Transverse colon (tissue), 4 donors: ENCODE measurements at regions not wholly inside any gene's neighbourhood (a gene's known extent, or its start where the extent isn't known, plus 50 kb on each side); places are given as distances from the start of the nearest gene placed in this dataset.

ENCODE experiments used
- DNase-seq: peaks from one replicate; pipeline ENCODE4 v3.0.0-alpha.2; 2019
- H3K27ac ChIP-seq, 4 donors: fragments of 200-600 bp; sonication (generic); 2 replicates each; pipeline ENCODE4 v1.5.1; 2016 to 2018; ENCODE audit warnings: inconsistent platforms in 4 of 4
- H3K27me3 ChIP-seq: fragments of 200-600 bp; sonication (generic); 2 replicates; pipeline ENCODE4 v1.5.1; 2017; ENCODE audit warnings: inconsistent platforms
- H3K36me3 ChIP-seq, 4 donors: fragments of 200-600 bp; sonication (generic); 2 replicates each; pipeline ENCODE4 v1.5.1; 2017 to 2019; ENCODE audit warnings: inconsistent platforms in 4 of 4
- H3K4me1 ChIP-seq, 4 donors: fragments of 200-600 bp; sonication (generic); 2 replicates each; pipeline ENCODE4 v1.5.1; 2017 to 2020; ENCODE audit warnings: inconsistent platforms in 4 of 4
- H3K4me3 ChIP-seq, 4 donors: fragments of 200-600 bp; sonication (generic); 1 replicate in 1 of 4; 2 replicates in 3 of 4; pipeline versions ENCODE4 v1.5.1 to v1.6.1; 2017 to 2019; ENCODE audit warnings: inconsistent platforms in 4 of 4
- H3K9me3 ChIP-seq, 2 donors: fragments of 200-600 bp; sonication (generic); 2 replicates each; pipeline ENCODE4 v1.5.1; 2017 to 2019; ENCODE audit warnings: inconsistent platforms in 2 of 2
- CTCF ChIP-seq, 5 experiments: fragments of 200-600 bp in 3 of 5; fragments of 450-650 bp in 2 of 5; sonication (generic) in 3 of 5; IDR thresholded peaks; 1 replicate in 2 of 5; 2 replicates in 3 of 5; pipeline ENCODE4 v1.5.1; 2016 to 2017; ENCODE audit warnings: antibody characterized with exemption in 5 of 5, inconsistent platforms in 3 of 5, mild to moderate bottlenecking in 2 of 5, moderate library complexity in 1 of 5
- EP300 ChIP-seq: sonication (generic); formaldehyde crosslinking; IDR thresholded peaks from one replicate; pipeline ENCODE4 v1.6.1; 2017; ENCODE audit warnings: antibody characterized with exemption, low read depth
- POLR2A ChIP-seq: fragments of 450-650 bp; IDR thresholded peaks from one replicate; pipeline ENCODE4 v1.6.1; 2016; ENCODE audit warnings: antibody characterized with exemption, mild to moderate bottlenecking, moderate library complexity
- POLR2AphosphoS5 ChIP-seq, 3 donors: sonication (generic); formaldehyde crosslinking; IDR thresholded peaks; one replicate each; pipeline ENCODE4 v1.6.1; 2016; ENCODE audit warnings: antibody characterized with exemption in 3 of 3
- WGBS, 2 donors: methylation state at CpG; one replicate each; pipeline ENCODE4 v1.1.5; 2018; ENCODE audit warnings: low coverage in 1 of 2; 5-methylcytosine and 5-hydroxymethylcytosine counted together
- in situ Hi-C, 4 donors: fragments of 200-750 bp; cut with MboI; loops; one replicate each; pipeline versions ENCODE4 v1.15.0 to v1.15.1; 2017; ENCODE audit warnings: low sequenced_read_pairs in 3 of 4, low pct_ligation_motif_present in 1 of 4, low pct_unique_long_range_greater_than_20kb in 1 of 4
- intact Hi-C: fragments of 100-400 bp; cut with DNase I; formaldehyde crosslinking; loops from one replicate; pipeline ENCODE4 v1.15.1; 2023; ENCODE audit warnings: low total_unique reads

GRCh38 chr2:184463102-184463865 is 135.0 kb upstream of the ZNF804A start:
- DNase-seq = peak; percentile 19
- Histone ChIP-seq H3K27ac (peak overlapping the region in 2 of 4 donors; percentile 0 to 57), H3K27me3 (no peaks in the 10 kb centered on the region), H3K4me3 (no peak overlapping the region), H3K4me1 (peaks cover 0 to 14% (median 5%) of the 10 kb centered on the region in 4 donors), H3K9me3 (no peaks in the 10 kb centered on the region), H3K36me3 (no peaks in the 10 kb centered on the region)
- WGBS, 2 donors = 43 to 44% methylated on average over 3 to 4 of the region's 4 CpGs
- in situ Hi-C loops (no loop called here), intact Hi-C loops (no loop called here)
- no peak for TF ChIP-seq POLR2A
- no peak for TF ChIP-seq EP300
- no peak for TF ChIP-seq CTCF (IDR thresholded peaks at IDR 0.05)
- TF ChIP-seq POLR2AphosphoS5 (IDR thresholded peaks at IDR 0.05) = no peak

GRCh38 chr2:184463866-184464248 is 134.5 kb upstream of the ZNF804A start:
- no peak for DNase-seq
- WGBS, 2 donors = 35 to 38% methylated on average over 1 of the region's 1 CpG
- no peaks in the 10 kb centered on the region for H3K36me3 ChIP-seq
- in situ Hi-C loops = no loop called here
- TF ChIP-seq POLR2A = no peak
- TF ChIP-seq POLR2AphosphoS5 (IDR thresholded peaks at IDR 0.05) = no peak
- no peak for TF ChIP-seq EP300
- H3K4me1 ChIP-seq = peaks cover 0 to 14% (median 5%) of the 10 kb centered on the region in 4 donors
- intact Hi-C loops = no loop called here
- H3K4me3 ChIP-seq = no peak overlapping the region
- H3K9me3 ChIP-seq = no peaks in the 10 kb centered on the region
- peak overlapping the region in 1 of 4 donors; percentile 57 for H3K27ac ChIP-seq
- no peaks in the 10 kb centered on the region for H3K27me3 ChIP-seq

GRCh38 chr2:184468826-184469225 is 129.5 kb upstream of the ZNF804A start:
- H3K4me3 ChIP-seq = no peak overlapping the region
- peaks cover 0 to 3% (median under 1%) of the 10 kb centered on the region in 4 donors for H3K4me1 ChIP-seq
- in situ Hi-C loops = no loop called here
- H3K27ac ChIP-seq = no peak overlapping the region
- 70 to 71% methylated on average over 3 of the region's 3 CpGs for WGBS, 2 donors
- H3K27me3 ChIP-seq = no peaks in the 10 kb centered on the region
- intact Hi-C loops = no loop called here
- TF ChIP-seq POLR2AphosphoS5 (IDR thresholded peaks at IDR 0.05) = no peak
- TF ChIP-seq CTCF (IDR thresholded peaks at IDR 0.05) = no peak
- TF ChIP-seq POLR2A = no peak
- TF ChIP-seq EP300 = no peak
- no peaks in the 10 kb centered on the region for H3K9me3 ChIP-seq
- DNase-seq = no peak
- no peaks in the 10 kb centered on the region for H3K36me3 ChIP-seq

GRCh38 chr2:184472481-184472880 is 125.8 kb upstream of the ZNF804A start:
- TF ChIP-seq CTCF (IDR thresholded peaks at IDR 0.05) = no peak
- no peak for TF ChIP-seq EP300
- TF ChIP-seq POLR2A = no peak
- TF ChIP-seq POLR2AphosphoS5 (IDR thresholded peaks at IDR 0.05) = no peak
- WGBS, 2 donors = 45 to 67% methylated on average over 1 of the region's 1 CpG
- H3K4me3 ChIP-seq = no peak overlapping the region
- H3K27me3 ChIP-seq = no peaks in the 10 kb centered on the region
- no peak overlapping the region for H3K27ac ChIP-seq
- DNase-seq = peak; percentile 28
- H3K9me3 ChIP-seq = no peaks in the 10 kb centered on the region
- intact Hi-C loops = no loop called here
- peaks cover 0 to 3% (median 0%) of the 10 kb centered on the region in 4 donors for H3K4me1 ChIP-seq
- no peaks in the 10 kb centered on the region for H3K36me3 ChIP-seq
- in situ Hi-C loops = no loop called here
